AG09309 (cell line): ENCODE measurements at regions not wholly inside any gene's neighbourhood (a gene's known extent, or its start where the extent isn't known, plus 50 kb on each side); places are given as distances from the start of the nearest gene placed in this dataset.

Source experiments
- DNase-seq: peaks from one replicate; pipeline ENCODE4 v3.0.0-alpha.2; 2010; ENCODE audit warnings: low read depth
- H3K4me3 ChIP-seq: 2 replicates; pipeline ENCODE4 v1.5.1; 2011; ENCODE audit warnings: mild to moderate bottlenecking, low read depth, low read length, moderate library complexity; ENCODE audit not compliant: control insufficient read depth
- CTCF ChIP-seq: IDR thresholded peaks from 2 replicates; pipeline ENCODE4 v1.5.1; 2011; ENCODE audit warnings: mild to moderate bottlenecking, low read depth, low read length, inconsistent platforms; ENCODE audit not compliant: insufficient read depth, control insufficient read depth; ENCODE audit errors: missing control alignments

- no peak overlapping the region for H3K4me3 ChIP-seq
- DNase-seq = peak; percentile 88
- no peak for TF ChIP-seq CTCF
Measured at GRCh38 chr20:53738039-53738944, 144.7 kb upstream of the ZNF217 start.

GRCh38 chr20:53737396-53738038 is 143.9 kb upstream of the ZNF217 start:
- no peak for TF ChIP-seq CTCF
- H3K4me3 ChIP-seq = no peak overlapping the region
- DNase-seq = no peak

DNA sequence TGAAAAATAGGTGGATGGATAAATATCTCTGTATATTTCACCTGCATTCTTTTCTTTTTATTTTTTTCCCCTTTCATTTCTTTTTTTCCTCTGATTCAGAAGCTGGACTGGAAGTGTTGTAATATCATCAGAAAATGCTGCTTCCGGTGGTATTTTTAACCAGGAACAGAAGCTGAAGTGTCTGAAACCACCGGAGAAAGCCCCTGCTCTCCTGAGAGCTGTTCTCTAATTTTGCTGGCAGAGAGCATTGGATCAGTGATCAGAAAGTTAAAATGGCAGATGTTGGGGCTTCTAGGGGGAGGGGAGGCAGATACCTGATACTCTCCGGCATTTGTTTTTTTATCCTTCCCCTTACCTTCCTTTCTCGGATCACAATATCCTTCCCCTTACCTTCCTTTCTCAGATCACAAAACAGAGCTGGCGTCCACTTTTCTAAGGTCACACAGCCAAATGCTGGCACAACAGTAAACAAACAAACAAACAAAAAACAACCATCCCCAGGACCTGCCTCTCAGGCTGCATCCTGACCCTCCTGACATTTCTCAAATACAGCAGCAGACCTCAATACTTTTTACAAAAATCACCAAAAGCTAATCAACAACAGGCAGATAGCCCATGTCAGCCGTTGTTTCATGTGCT is 143.2 kb upstream of the ZNF217 start:
- no peak for DNase-seq
- TF ChIP-seq CTCF = no peak
- no peak overlapping the region for H3K4me3 ChIP-seq

DNA sequence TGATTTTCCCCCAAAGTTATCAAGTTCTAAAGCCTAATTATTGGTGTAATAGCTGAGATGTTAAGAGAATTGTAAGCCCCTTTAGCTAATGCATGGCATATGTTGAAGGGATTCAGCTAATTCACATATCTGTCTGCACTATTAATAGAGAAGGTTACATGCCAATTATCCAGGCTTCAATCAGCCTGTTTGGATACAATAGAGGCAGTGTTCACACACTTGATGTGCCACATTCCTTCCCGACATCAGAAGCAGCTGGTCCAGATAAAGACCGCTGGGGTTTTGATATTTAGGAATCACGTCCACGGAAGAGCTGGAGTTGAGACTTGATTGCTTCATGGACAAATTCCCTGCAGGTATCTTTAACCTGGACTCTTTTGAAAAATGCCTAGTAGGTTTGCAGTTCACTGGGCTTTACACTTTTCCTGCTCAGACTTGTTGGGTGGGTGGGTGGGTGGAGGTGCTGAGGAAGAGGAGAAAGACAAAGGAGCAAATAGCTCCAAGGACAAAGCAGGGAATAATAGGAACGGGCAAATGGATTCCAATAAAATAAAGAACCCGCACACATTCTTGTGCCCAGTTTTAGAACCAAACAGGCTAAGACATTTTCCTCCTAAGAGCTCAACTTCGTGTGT is 142.6 kb upstream of the ZNF217 start:
- no peak overlapping the region for H3K4me3 ChIP-seq
- no peak for TF ChIP-seq CTCF
- DNase-seq = no peak

DNA sequence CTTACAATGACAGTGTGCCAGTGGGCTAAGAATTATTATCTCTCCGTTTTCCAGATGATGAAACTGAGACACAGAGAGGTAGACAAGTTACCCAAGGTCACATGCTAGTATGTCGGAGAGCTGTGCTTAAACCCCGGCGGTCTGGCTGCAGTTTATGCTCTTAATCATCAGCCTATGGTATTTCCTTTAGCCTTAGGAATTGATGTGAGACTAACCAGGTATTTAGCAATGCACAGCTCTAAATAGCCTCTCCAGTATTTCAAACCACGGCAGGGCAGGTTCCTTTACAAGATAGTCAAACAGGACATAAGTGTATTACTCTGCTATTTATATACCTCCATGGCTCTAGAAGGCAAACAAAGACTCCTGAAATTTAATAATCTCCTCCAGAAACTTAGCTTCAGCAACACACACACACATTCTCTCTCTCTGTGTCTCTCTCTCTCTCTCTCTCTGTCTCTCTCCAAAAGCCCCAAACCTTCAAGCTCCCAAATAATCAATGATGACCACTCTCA is 142.0 kb upstream of the ZNF217 start:
- DNase-seq = peak; percentile 93
- H3K4me3 ChIP-seq = no peak overlapping the region
- TF ChIP-seq CTCF = no peak
